ENCODE measurements at regions not wholly inside any gene's neighbourhood (a gene's known extent, or its start where the extent isn't known, plus 50 kb on each side); places are given as distances from the start of the nearest gene placed in this dataset.

- TF ChIP-seq CTCF (IDR thresholded peaks at IDR 0.05) = no peak
- no peak for TF ChIP-seq POLR2A (IDR thresholded peaks at IDR 0.05; ENCODE audit: low read depth)
These were observed 428.8 kb downstream of the PYDC2 start for GRCh38 chr3:191889756-191890155.

All from esophagus muscularis mucosa (tissue), 3 donors.